SKM-1 treated with dmso at 0.1 percent for 144 hours (cell line): ENCODE measurements at regions not wholly inside any gene's neighbourhood (a gene's known extent, or its start where the extent isn't known, plus 50 kb on each side); places are given as distances from the start of the nearest gene placed in this dataset.
A peak's percentile ranks its signal among the peaks of the same experiment; 100 is the strongest.
"Not testable (repeated sequence)": the region's sequence is repeated elsewhere in the genome, so short reads cannot be mapped to it uniquely, and the experiment has no call there.

Source experiments
- DNase-seq: peaks from one replicate; lab custom pipeline; 2025; ENCODE audit not compliant: unreplicated experiment; lab: John Stamatoyannopoulos, UW

GRCh38 chr1:145191272-145191675 lies 50.7 kb downstream of the PPIAL4D start:
- peak; percentile 74 for DNase-seq

GRCh38 chr1:145189543-145190030 lies 52.4 kb downstream of the PPIAL4D start:
- not testable (repeated sequence) for DNase-seq

- not testable (repeated sequence) for DNase-seq
Measured at GRCh38 chr1:145188869-145189542, 53.0 kb downstream of the PPIAL4D start.

GRCh38 chr1:145182606-145183413 lies 59.2 kb downstream of the PPIAL4D start:
- DNase-seq: not testable (repeated sequence)

- not testable (repeated sequence) for DNase-seq
Measured at GRCh38 chr1:145176285-145176925, 65.6 kb downstream of the PPIAL4D start.

GRCh38 chr1:145174377-145174776 lies 67.6 kb downstream of the PPIAL4D start:
- DNase-seq: not testable (repeated sequence)

- not testable (repeated sequence) for DNase-seq
Measured at GRCh38 chr1:145168220-145168848, 72.6 kb downstream of the FAM72D start.

- DNase-seq: not testable (repeated sequence)
Measured at GRCh38 chr1:145164360-145164759, 68.6 kb downstream of the FAM72D start.
